Skeletal muscle tissue (tissue), 3 donors: ENCODE measurements at regions not wholly inside any gene's neighbourhood (a gene's known extent, or its start where the extent isn't known, plus 50 kb on each side); places are given as distances from the start of the nearest gene placed in this dataset.
"Not testable (repeated sequence)": the region's sequence is repeated elsewhere in the genome, so short reads cannot be mapped to it uniquely, and the experiment has no call there.

ENCODE experiments used
- H3K27ac ChIP-seq: one replicate; pipeline ENCODE4 v1.7.0; 2013; ENCODE audit warnings: mild to moderate bottlenecking, low read depth, low read length, inconsistent platforms
- H3K27me3 ChIP-seq, 3 donors: one replicate each; pipeline ENCODE4 v1.7.0; 2013; ENCODE audit warnings: low read length in 3 of 3; ENCODE audit not compliant: control insufficient read depth in 3 of 3, insufficient read depth in 3 of 3
- H3K36me3 ChIP-seq, 3 donors: one replicate each; pipeline ENCODE4 v1.7.0; 2013; ENCODE audit warnings: low read length in 3 of 3; ENCODE audit not compliant: control insufficient read depth in 3 of 3, insufficient read depth in 3 of 3
- H3K4me1 ChIP-seq, 3 donors: one replicate each; pipeline ENCODE4 v1.7.0; 2013; ENCODE audit warnings: low read length in 3 of 3, mild to moderate bottlenecking in 3 of 3; ENCODE audit not compliant: control insufficient read depth in 3 of 3, insufficient read depth in 3 of 3
- H3K4me3 ChIP-seq, 3 donors: one replicate each; pipeline ENCODE4 v1.7.0; 2013; ENCODE audit warnings: low read length in 3 of 3
- H3K9ac ChIP-seq, 3 donors: one replicate each; pipeline ENCODE4 v1.7.0; 2013; ENCODE audit warnings: low read length in 3 of 3, mild to moderate bottlenecking in 3 of 3, moderate library complexity in 2 of 3, low read depth in 1 of 3
- H3K9me3 ChIP-seq, 3 donors: one replicate each; pipeline ENCODE4 v1.7.0; 2013; ENCODE audit warnings: low read length in 3 of 3; ENCODE audit not compliant: control insufficient read depth in 3 of 3
- donor health status: Osteomylitis.

- Histone ChIP-seq H3K9ac (no peak overlapping the region), H3K4me3 (no peak overlapping the region)
Measured at GRCh38 chr2:221731432-221732145, 159.5 kb upstream of the EPHA4 start.

GRCh38 chr2:221726894-221727513, 154.9 kb upstream of the EPHA4 start:
- Histone ChIP-seq H3K4me1 (no peaks in the 10 kb centered on the region), H3K9ac (no peak overlapping the region), H3K36me3 (no peaks in the 10 kb centered on the region), H3K4me3 (no peak overlapping the region), H3K27ac (no peak overlapping the region), H3K27me3 (no peaks in the 10 kb centered on the region), H3K9me3 (no peaks in the 10 kb centered on the region)

More at GRCh38 chr2:221731432-221732145, 159.5 kb upstream of the EPHA4 start:
- Histone ChIP-seq H3K27ac (no peak overlapping the region), H3K9me3 (no peaks in the 10 kb centered on the region), H3K4me1 (no peaks in the 10 kb centered on the region), H3K36me3 (no peaks in the 10 kb centered on the region), H3K27me3 (no peaks in the 10 kb centered on the region)

GRCh38 chr2:221724631-221725203, 152.6 kb upstream of the EPHA4 start:
- no peaks in the 10 kb centered on the region for H3K9me3 ChIP-seq
- H3K9ac ChIP-seq: no peak overlapping the region
- H3K36me3 ChIP-seq: no peaks in the 10 kb centered on the region
- no peaks in the 10 kb centered on the region for H3K27me3 ChIP-seq
- no peak overlapping the region for H3K4me3 ChIP-seq
- no peak overlapping the region for H3K27ac ChIP-seq
- no peaks in the 10 kb centered on the region for H3K4me1 ChIP-seq

GRCh38 chr2:221724117-221724516, 152.0 kb upstream of the EPHA4 start:
- not testable (repeated sequence) for H3K9ac ChIP-seq, H3K9me3 ChIP-seq, H3K27ac ChIP-seq, H3K27me3 ChIP-seq, H3K4me1 ChIP-seq, H3K4me3 ChIP-seq, H3K36me3 ChIP-seq

- no peak overlapping the region for H3K27ac ChIP-seq
Measured at GRCh38 chr2:221716426-221717303, 144.6 kb upstream of the EPHA4 start.

GRCh38 chr2:221715523-221716247, 143.6 kb upstream of the EPHA4 start:
- Histone ChIP-seq H3K27me3 (no peaks in the 10 kb centered on the region), H3K4me1 (no peaks in the 10 kb centered on the region), H3K4me3 (no peak overlapping the region), H3K9me3 (no peaks in the 10 kb centered on the region), H3K9ac (no peak overlapping the region), H3K36me3 (no peaks in the 10 kb centered on the region), H3K27ac (no peak overlapping the region)

More at GRCh38 chr2:221716426-221717303, 144.6 kb upstream of the EPHA4 start:
- no peaks in the 10 kb centered on the region for H3K36me3 ChIP-seq
- H3K9ac ChIP-seq: no peak overlapping the region
- H3K27me3 ChIP-seq: no peaks in the 10 kb centered on the region
- no peaks in the 10 kb centered on the region for H3K4me1 ChIP-seq
- no peak overlapping the region for H3K4me3 ChIP-seq
- no peaks in the 10 kb centered on the region for H3K9me3 ChIP-seq

- Histone ChIP-seq H3K27me3 (peaks cover 0 to 3% (median 0%) of the 10 kb centered on the region in 3 donors), H3K9ac (no peak overlapping the region), H3K4me1 (no peaks in the 10 kb centered on the region), H3K9me3 (no peaks in the 10 kb centered on the region), H3K27ac (no peak overlapping the region), H3K36me3 (no peaks in the 10 kb centered on the region), H3K4me3 (no peak overlapping the region)
Measured at GRCh38 chr2:221710744-221711143, 138.6 kb upstream of the EPHA4 start.

- Histone ChIP-seq H3K4me1 (no peaks in the 10 kb centered on the region), H3K9ac (no peak overlapping the region), H3K27ac (no peak overlapping the region), H3K36me3 (no peaks in the 10 kb centered on the region), H3K9me3 (no peaks in the 10 kb centered on the region), H3K27me3 (peaks cover 0 to 3% (median 0%) of the 10 kb centered on the region in 3 donors), H3K4me3 (no peak overlapping the region)
Measured at GRCh38 chr2:221708902-221709301, 136.8 kb upstream of the EPHA4 start.

- Histone ChIP-seq H3K27ac (no peak overlapping the region), H3K4me3 (no peak overlapping the region), H3K36me3 (no peaks in the 10 kb centered on the region)
Measured at GRCh38 chr2:221705185-221705877, 133.2 kb upstream of the EPHA4 start.

More at GRCh38 chr2:221705185-221705877, 133.2 kb upstream of the EPHA4 start:
- H3K9me3 ChIP-seq: no peaks in the 10 kb centered on the region
- no peaks in the 10 kb centered on the region for H3K4me1 ChIP-seq
- peaks cover 0 to 3% (median 0%) of the 10 kb centered on the region in 3 donors for H3K27me3 ChIP-seq
- no peak overlapping the region for H3K9ac ChIP-seq
